GM18519 (cell line): ENCODE measurements at regions not wholly inside any gene's neighbourhood (a gene's known extent, or its start where the extent isn't known, plus 50 kb on each side); places are given as distances from the start of the nearest gene placed in this dataset.

Source experiments
- ATAC-seq: cut with Tn5 transposase; IDR thresholded peaks from one replicate; pipeline ENCODE4 v1.9.1; 2021; ENCODE audit warnings: mild to moderate bottlenecking, moderate library complexity; ENCODE audit not compliant: unreplicated experiment, low FRiP score

GRCh38 chr11:19597876-19598275, 114.8 kb upstream of the NAV2 start:
- no peak for ATAC-seq

GRCh38 chr11:19597206-19597605, 115.4 kb upstream of the NAV2 start:
- no peak for ATAC-seq

- no peak for ATAC-seq
Measured at GRCh38 chr11:19595840-19596751, 116.5 kb upstream of the NAV2 start.

DNA sequence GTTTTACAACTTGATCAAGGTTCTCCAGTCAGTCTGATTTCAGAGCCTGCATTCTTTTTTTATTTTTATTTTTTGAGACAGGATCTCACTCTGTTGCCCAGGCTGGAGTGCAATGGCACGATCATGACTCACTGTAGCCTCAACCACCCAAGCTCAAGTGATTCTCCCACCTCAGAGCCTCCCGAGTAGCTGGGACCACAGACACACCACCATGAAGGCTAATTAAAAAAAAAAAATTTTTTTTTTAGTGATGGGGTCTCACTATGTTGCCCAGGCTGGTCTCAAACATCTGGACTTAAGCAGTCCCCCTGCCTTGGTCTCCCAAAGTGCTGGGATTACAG, 117.2 kb upstream of the NAV2 start:
- no peak for ATAC-seq

DNA sequence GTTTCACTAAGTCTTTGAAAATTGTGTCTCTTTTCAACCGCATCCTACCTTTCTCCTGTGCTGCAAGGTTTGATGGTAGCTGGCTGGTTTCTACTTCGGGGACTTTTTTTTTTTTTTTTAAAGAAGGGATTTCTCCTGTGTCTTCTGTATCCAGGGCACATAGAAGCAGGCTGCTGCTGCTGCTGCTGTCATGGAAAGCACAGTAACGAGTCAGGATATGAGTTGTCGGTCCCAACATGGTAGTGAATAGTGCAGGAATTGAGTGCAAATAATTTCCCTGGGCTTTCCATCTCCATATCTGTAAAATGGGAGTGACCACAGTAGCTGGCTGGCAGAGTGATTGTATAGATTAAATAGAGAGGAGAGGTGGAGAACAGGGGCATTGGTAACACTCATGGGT, 118.3 kb upstream of the NAV2 start:
- no peak for ATAC-seq

DNA sequence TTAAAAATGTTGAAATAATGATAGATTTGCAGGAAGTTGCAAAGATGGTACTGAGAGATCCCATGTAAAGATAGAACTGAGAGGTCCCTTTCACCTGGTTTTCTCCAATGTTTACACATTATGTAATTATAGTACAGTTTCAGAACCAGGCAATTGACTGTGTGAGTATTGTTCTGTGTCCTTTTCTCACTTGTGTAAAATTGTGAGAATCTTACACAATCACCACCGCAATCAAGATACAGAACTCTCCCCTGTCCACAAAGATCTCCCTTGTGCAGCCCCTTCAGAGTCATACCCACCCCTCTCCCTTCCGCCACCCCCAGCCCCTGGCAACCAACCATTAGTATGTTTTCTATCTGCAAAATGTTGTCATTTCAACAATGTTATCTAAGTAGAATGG, 119.8 kb upstream of the NAV2 start:
- no peak for ATAC-seq

DNA sequence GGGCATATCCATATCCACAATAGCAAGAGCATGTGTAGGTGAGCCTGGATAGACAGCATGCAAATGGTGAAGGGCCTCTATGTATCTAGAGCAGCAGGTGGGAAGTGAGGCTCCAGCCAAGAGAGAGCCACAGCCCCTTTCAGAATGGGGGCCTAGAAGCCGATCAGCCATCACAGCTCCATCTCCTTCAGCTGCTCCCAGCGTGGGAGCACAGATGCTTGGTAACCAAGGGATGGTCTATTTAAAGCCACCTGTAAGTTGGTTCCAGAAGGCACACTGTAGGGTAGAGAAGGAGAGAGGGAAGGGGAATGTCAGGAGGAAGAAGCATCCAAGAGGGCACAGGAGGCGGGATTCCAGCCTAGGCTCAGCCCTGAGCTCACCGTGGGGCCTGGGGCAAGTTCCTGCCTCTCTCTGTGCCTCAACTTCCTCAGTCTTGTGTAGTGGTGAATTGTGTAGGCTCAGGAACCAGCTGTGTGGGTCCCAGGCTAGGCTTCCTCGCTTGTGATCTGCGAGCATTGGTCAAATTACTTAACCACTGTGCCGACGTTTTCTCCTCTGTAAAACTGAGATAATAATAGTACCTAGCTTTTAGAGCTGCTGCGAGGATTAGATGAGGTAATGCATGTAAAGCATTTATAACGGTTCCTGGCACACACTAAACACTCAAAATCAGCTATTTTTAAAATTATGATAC, 122.9 kb upstream of the NAV2 start:
- no peak for ATAC-seq

DNA sequence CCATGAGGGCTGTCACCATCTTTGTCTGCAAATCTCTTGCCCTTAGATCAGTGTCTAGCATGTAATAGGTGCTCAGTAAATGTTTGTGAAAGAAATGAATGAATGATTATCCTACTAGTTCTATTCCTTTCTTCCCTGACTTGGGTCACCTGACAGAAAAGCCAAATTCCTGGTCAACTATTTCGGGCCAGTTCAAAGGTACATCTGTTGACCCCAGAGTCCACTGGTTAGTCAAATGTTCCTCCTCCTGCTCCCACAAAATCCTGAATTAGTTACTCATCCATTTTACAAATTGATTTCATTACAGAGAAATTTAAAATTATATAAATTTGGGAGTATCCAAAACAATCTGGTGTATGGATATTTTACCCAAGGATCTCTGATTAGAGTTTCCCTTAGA, 124.7 kb upstream of the NAV2 start:
- ATAC-seq = no peak

DNA sequence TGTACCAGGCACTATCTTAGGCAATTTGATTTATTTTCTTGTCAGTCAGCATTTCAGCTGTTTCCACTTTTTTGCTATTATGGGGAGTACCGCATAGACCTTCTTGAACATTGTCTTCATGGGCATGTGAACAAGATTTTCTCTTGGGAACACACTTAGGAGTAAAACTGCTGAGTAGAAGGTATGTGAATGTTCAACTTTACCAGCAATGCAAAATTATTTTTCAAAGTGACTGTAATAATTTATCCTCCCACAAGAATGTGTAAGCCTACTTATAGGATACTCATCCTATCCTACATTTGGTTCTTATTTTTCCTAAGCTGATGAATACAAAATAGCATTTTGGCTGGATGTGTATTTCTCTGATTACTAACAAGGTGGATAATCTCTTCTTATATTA, 132.0 kb upstream of the NAV2 start:
- no peak for ATAC-seq

DNA sequence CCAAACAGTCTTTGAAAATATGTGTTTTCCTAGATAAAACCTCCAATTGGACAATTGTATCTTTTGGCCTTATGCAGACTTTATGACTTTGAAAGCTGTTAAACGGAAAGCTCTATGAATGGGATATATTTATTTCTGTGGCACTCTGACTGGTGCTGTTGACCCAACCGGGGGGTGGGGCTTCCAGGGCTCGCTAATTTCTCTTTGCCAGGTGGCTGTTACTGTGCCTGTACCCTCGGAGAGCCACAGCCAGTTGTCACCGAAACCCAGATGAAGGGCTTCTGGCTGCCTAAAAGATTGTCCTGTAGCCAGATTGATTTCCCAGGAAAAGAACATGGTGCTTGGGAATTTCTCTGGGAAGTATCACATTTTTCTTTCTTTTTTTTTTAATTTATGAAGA, 132.7 kb upstream of the NAV2 start:
- no peak for ATAC-seq

DNA sequence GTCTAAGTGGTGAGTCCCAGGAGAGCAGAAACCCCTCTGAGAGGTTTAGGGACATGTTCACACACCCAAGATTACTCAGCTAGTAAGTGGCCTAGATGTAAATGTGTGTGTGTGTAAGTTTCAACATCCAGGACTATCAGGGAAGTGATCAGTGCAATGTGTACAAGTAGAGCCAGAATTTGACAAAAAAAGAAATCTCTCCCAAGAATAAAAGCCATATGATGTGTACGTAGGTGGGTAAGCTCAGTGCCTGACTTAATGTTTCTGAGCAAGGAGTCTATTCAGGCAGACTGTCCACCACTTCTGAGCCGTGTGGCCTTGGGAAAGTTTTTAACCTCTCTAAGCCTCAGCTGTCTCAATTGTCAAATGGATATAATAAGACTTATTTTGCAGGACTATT, 133.8 kb upstream of the NAV2 start:
- ATAC-seq = no peak

- ATAC-seq = no peak
Measured at GRCh38 chr11:19577976-19578619, 134.5 kb upstream of the NAV2 start.

GRCh38 chr11:19577391-19577975, 135.2 kb upstream of the NAV2 start:
- no peak for ATAC-seq

DNA sequence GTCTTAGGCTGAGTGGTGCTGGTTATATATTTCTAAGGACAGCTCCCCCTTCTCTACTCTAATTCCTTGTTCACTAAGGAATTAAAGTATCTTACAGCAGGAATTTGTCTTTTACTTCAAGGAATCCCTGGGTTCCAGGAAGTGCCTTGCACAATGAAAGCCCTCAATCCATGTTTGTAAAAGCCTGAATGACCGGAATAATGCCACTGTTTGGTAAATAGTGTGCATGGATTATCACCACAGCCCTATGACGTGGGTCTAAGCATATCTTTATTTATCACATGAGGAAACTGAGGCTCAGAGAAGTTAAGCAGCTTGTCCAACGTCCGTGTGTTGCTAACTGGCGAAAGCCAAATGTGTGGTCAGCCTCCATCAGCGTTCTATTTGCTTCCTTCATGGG, 135.7 kb upstream of the NAV2 start:
- ATAC-seq = no peak

- ATAC-seq = no peak
Measured at GRCh38 chr11:19576054-19576453, 136.6 kb upstream of the NAV2 start.

DNA sequence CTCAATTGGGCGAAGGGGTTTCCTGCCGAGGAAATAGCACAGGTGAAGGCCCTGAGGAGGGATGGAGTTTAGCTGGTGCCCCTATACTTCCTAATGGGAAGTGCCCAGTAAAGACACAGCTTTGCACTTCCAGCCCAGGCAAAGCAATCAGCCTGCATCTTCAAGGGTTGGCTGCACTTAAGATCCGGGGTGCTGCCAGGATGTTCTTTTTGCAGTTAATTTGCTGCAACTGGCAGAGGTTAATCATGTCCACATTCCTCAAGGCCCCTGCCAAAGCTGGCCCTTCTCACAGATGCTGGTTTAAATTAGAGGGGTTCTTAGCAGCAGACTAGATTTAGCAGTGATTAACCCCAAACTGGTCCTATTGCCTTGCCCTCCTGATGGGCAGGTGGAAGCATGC, 137.7 kb upstream of the NAV2 start:
- ATAC-seq = no peak

DNA sequence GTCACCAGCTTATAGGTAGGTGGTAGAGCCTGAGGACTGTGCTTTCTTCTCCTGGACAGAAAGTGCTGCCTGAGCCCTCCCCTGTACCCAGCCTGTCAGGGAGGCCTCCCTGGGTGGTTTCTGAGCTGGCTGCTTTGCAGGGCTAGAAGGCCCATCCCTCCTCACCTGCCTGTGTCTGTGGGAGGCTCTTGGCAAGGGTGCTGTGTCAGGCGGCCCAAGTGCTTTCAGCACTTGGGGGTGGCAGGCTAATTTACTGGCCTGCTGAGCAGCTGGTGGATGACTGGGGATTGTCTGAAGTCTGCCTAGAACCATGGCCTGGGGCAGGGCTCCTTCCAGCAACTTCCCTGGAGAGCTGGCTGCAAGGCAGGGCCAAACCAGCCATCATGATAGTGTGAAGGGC, 139.0 kb upstream of the NAV2 start:
- ATAC-seq = no peak

- ATAC-seq = no peak
Measured at GRCh38 chr11:19571906-19572305, 140.7 kb upstream of the NAV2 start.

- no peak for ATAC-seq
Measured at GRCh38 chr11:19570889-19571288, 141.7 kb upstream of the NAV2 start.

GRCh38 chr11:19567996-19568395, 144.6 kb upstream of the NAV2 start:
- ATAC-seq = no peak
